ENCODE measurements at regions not wholly inside any gene's neighbourhood (a gene's known extent, or its start where the extent isn't known, plus 50 kb on each side); places are given as distances from the start of the nearest gene placed in this dataset.

- no peaks in the 10 kb centered on the region for H3K36me3 ChIP-seq
- no peak for DNase-seq
- no peak overlapping the region for H3K27ac ChIP-seq
- TF ChIP-seq POLR2AphosphoS5 (IDR thresholded peaks at IDR 0.05): no peak
- no peak for TF ChIP-seq POLR2A (IDR thresholded peaks at IDR 0.05)
- TF ChIP-seq CTCF (IDR thresholded peaks at IDR 0.05 in 8 of 11, conservative IDR thresholded peaks at IDR 0.05 in 3 of 11): no peak
- H3K4me1 ChIP-seq: no peaks in the 10 kb centered on the region
- intact Hi-C loops (cut with DNase I; ENCODE audit: low total_unique reads): no loop called here
- WGBS, 5 donors: 82 to 91% (median 88%) methylated on average over 13 of the region's 13 CpGs
- H3K4me3 ChIP-seq: no peak overlapping the region
- peaks cover 0 to 6% (median 0%) of the 10 kb centered on the region in 7 donors for H3K27me3 ChIP-seq (replicated peaks in 1 of 7)
- peaks cover 0 to 16% (median 0%) of the 10 kb centered on the region in 8 donors for H3K9me3 ChIP-seq
Measured at GRCh38 chr2:2913601-2914120, 464.0 kb downstream of the EIPR1 start.

- H3K27me3 ChIP-seq (replicated peaks in 1 of 7): peaks cover 0 to 6% (median 0%) of the 10 kb centered on the region in 7 donors
- 88 to 93% (median 91%) methylated on average over 10 of the region's 10 CpGs for WGBS, 5 donors
- H3K9me3 ChIP-seq: peaks cover 0 to 16% (median 0%) of the 10 kb centered on the region in 8 donors
- no peaks in the 10 kb centered on the region for H3K36me3 ChIP-seq
- intact Hi-C loops (cut with DNase I; ENCODE audit: low total_unique reads): no loop called here
- no peak overlapping the region for H3K27ac ChIP-seq
- no peak overlapping the region for H3K4me3 ChIP-seq
- DNase-seq: no peak
- H3K4me1 ChIP-seq: no peaks in the 10 kb centered on the region
- TF ChIP-seq CTCF (IDR thresholded peaks at IDR 0.05 in 8 of 11, conservative IDR thresholded peaks at IDR 0.05 in 3 of 11): no peak
- TF ChIP-seq POLR2AphosphoS5 (IDR thresholded peaks at IDR 0.05): no peak
- TF ChIP-seq POLR2A (IDR thresholded peaks at IDR 0.05): no peak
Measured at GRCh38 chr2:2912731-2913130, 464.9 kb downstream of the EIPR1 start.

- 76 to 85% (median 80%) methylated on average over 3 of the region's 3 CpGs for WGBS, 5 donors
- intact Hi-C loops (cut with DNase I; ENCODE audit: low total_unique reads): no loop called here
- TF ChIP-seq POLR2A (IDR thresholded peaks at IDR 0.05) (no peak), CTCF (IDR thresholded peaks at IDR 0.05 in 8 of 11, conservative IDR thresholded peaks at IDR 0.05 in 3 of 11) (no peak), POLR2AphosphoS5 (IDR thresholded peaks at IDR 0.05) (no peak)
Measured at GRCh38 chr2:2912293-2912692, 465.3 kb downstream of the EIPR1 start.

GRCh38 chr2:2910259-2910658 is 467.4 kb downstream of the EIPR1 start:
- TF ChIP-seq POLR2A (IDR thresholded peaks at IDR 0.05): no peak
- TF ChIP-seq CTCF (IDR thresholded peaks at IDR 0.05 in 8 of 11, conservative IDR thresholded peaks at IDR 0.05 in 3 of 11): no peak
- no peak for TF ChIP-seq POLR2AphosphoS5 (IDR thresholded peaks at IDR 0.05)
- 84 to 95% (median 94%) methylated on average over 7 of the region's 7 CpGs for WGBS, 5 donors

More at GRCh38 chr2:2912293-2912692, 465.3 kb downstream of the EIPR1 start:
- H3K27me3 ChIP-seq (replicated peaks in 1 of 7): peaks cover 0 to 6% (median 0%) of the 10 kb centered on the region in 7 donors
- no peak overlapping the region for H3K4me3 ChIP-seq
- no peaks in the 10 kb centered on the region for H3K4me1 ChIP-seq
- DNase-seq: no peak
- H3K9me3 ChIP-seq: peaks cover 0 to 16% (median 0%) of the 10 kb centered on the region in 8 donors
- no peak overlapping the region for H3K27ac ChIP-seq
- H3K36me3 ChIP-seq: no peaks in the 10 kb centered on the region

More at GRCh38 chr2:2910259-2910658, 467.4 kb downstream of the EIPR1 start:
- H3K36me3 ChIP-seq: no peaks in the 10 kb centered on the region
- H3K4me1 ChIP-seq: no peaks in the 10 kb centered on the region
- no peak for DNase-seq
- peaks cover 0 to 6% (median 0%) of the 10 kb centered on the region in 7 donors for H3K27me3 ChIP-seq (replicated peaks in 1 of 7)
- H3K4me3 ChIP-seq: no peak overlapping the region
- no peak overlapping the region for H3K27ac ChIP-seq
- intact Hi-C loops (cut with DNase I; ENCODE audit: low total_unique reads): no loop called here
- peaks cover 0 to under 1% (median 0%) of the 10 kb centered on the region in 8 donors for H3K9me3 ChIP-seq

All from spleen (tissue), 11 donors.